Heart left ventricle (tissue), 16 donors: ENCODE measurements at regions not wholly inside any gene's neighbourhood (a gene's known extent, or its start where the extent isn't known, plus 50 kb on each side); places are given as distances from the start of the nearest gene placed in this dataset.
"Not testable (repeated sequence)": the region's sequence is repeated elsewhere in the genome, so short reads cannot be mapped to it uniquely, and the experiment has no call there.

Experiments
- ATAC-seq, 4 donors: fragments of 200-7000 bp; cut with Tn5 transposase; one replicate each; pipeline ENCODE4 v1.9.1; 2020 to 2022; ENCODE audit warnings: moderate library complexity in 4 of 4, mild to moderate bottlenecking in 3 of 4, moderate number of reproducible peaks in 1 of 4
- DNase-seq, 5 donors: peaks; one replicate each; pipeline ENCODE4 v3.0.0-alpha.2; 2020
- H3K27ac ChIP-seq, 12 donors: fragments of 200-600 bp; sonication (generic) in 4 of 12; one replicate each; pipeline versions ENCODE4 v1.5.0 to v1.8.0; 2016 to 2022; ENCODE audit warnings: mild to moderate bottlenecking in 2 of 12
- H3K27me3 ChIP-seq, 9 donors: fragments of 200-600 bp; sonication (generic) in 2 of 9; one replicate each; pipeline versions ENCODE4 v1.5.1 to v1.8.0; 2016 to 2022; ENCODE audit warnings: mild to moderate bottlenecking in 3 of 9
- H3K36me3 ChIP-seq, 9 donors: fragments of 200-600 bp; sonication (generic) in 2 of 9; one replicate each; pipeline versions ENCODE4 v1.5.0 to v1.8.0; 2018 to 2022; ENCODE audit warnings: mild to moderate bottlenecking in 2 of 9
- H3K4me1 ChIP-seq, 12 donors: fragments of 200-600 bp; sonication (generic) in 4 of 12; one replicate each; pipeline versions ENCODE4 v1.5.0 to v1.8.0; 2016 to 2022; ENCODE audit warnings: mild to moderate bottlenecking in 3 of 12
- H3K4me3 ChIP-seq, 12 donors: fragments of 200-600 bp; sonication (generic) in 4 of 12; one replicate each; pipeline versions ENCODE4 v1.5.0 to v1.8.0; 2017 to 2022; ENCODE audit warnings: mild to moderate bottlenecking in 9 of 12, moderate library complexity in 4 of 12
- H3K9me3 ChIP-seq, 12 donors: fragments of 200-600 bp; sonication (generic) in 4 of 12; one replicate each; pipeline versions ENCODE4 v1.5.0 to v1.8.0; 2016 to 2022; ENCODE audit warnings: mild to moderate bottlenecking in 1 of 12
- CTCF ChIP-seq, 12 donors: fragments of 200-600 bp; sonication (generic) in 4 of 12; IDR thresholded peaks; one replicate each; pipeline versions ENCODE4 v1.5.0 to v1.8.0; 2018 to 2022; ENCODE audit warnings: antibody characterized with exemption in 12 of 12, mild to moderate bottlenecking in 5 of 12
- POLR2A ChIP-seq, 2 donors: fragments of 450-650 bp; IDR thresholded peaks; one replicate each; pipeline ENCODE4 v1.6.1; 2017; ENCODE audit warnings: antibody characterized with exemption in 2 of 2, mild to moderate bottlenecking in 2 of 2, moderate library complexity in 2 of 2
- WGBS, 4 donors: extraction: QIAGEN DNeasy Blood & Tissue Kit in 2 of 4; methylation state at CpG; one replicate each; pipeline versions ENCODE4 v1.1.5 to v1.1.7; 2013 to 2018; 5-methylcytosine and 5-hydroxymethylcytosine counted together
- intact Hi-C, 10 donors: fragments of 100-400 bp; cut with DNase I; formaldehyde crosslinking; loops; one replicate each; pipeline versions ENCODE4 v1.11.1 to v1.14.2; 2022
- donor health status: ischemic (EF 13 %, LVEDD 7.1; RV severe dilation, severe dysfunction).
- donor health status: healthy with polysubstance abuse.
- donor health status: DM: no; HTN: yes; CAD: no.
- donor health status: DM: no; HTN: no; CAD: no.
- donor health status: ischemic (EF 25% LVEDD 6.9; RV normal size, moderate dysfunction).
- donor health status: ischemic (EF 25% LVEDD 5.7; RV mildly dilated, moderate dysfunction).
- donor health status: healthy.
- donor health status: DM: yes; HTN: yes; CAD: no.
- donor health status: ischemic (EF 35%, LVEDD 5.7; RV mildly dilated, moderate dysfunction).
- donor health status: nonischemic (EF 11% LVEDD 7.7; RV severe dilation, severe dysfunction).
- donor health status: DM: yes; HTN: yes; CAD: no.
- donor health status: PGD.
- donor health status: ischemic (EF 29% LVEDD 5.4; RV normal size, mild dysfunction).
- donor health status: nonischemic (EF 23%, LVEDD 6.1; RV moderate dilation, normal function).

DNA sequence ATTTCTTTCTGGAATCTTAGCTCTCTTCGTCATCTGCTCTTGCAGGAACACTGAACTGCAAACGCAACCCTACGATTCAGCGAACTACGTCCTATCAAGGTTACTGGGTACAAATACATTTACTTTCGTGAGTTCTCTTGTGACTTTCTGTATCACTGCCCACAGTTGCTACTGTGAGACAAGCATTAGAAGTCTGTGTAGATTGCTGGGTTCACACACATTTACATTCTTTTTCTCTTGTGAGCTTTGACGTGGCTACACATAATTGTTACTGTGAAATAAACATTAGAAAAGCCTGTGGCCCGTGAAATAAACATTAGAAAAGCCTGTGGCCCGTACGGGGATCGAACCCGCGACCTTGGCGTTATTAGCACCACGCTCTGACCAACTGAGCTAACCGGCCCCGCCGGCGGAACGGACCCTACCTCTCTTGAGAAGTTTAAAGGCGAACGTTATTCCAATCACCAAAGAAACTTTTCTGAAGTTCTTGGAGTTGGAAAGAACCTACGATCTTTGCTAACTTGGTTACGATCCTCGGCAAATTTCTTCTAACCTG, 61.2 kb upstream of the ZNF322 start:
- WGBS, 4 donors = no CpG with 5 or more reads among the region's 25 CpGs
- H3K36me3 ChIP-seq, H3K27ac ChIP-seq, H3K4me1 ChIP-seq, H3K9me3 ChIP-seq, DNase-seq, H3K27me3 ChIP-seq, ATAC-seq, intact Hi-C loops, H3K4me3 ChIP-seq: not testable (repeated sequence)

DNA sequence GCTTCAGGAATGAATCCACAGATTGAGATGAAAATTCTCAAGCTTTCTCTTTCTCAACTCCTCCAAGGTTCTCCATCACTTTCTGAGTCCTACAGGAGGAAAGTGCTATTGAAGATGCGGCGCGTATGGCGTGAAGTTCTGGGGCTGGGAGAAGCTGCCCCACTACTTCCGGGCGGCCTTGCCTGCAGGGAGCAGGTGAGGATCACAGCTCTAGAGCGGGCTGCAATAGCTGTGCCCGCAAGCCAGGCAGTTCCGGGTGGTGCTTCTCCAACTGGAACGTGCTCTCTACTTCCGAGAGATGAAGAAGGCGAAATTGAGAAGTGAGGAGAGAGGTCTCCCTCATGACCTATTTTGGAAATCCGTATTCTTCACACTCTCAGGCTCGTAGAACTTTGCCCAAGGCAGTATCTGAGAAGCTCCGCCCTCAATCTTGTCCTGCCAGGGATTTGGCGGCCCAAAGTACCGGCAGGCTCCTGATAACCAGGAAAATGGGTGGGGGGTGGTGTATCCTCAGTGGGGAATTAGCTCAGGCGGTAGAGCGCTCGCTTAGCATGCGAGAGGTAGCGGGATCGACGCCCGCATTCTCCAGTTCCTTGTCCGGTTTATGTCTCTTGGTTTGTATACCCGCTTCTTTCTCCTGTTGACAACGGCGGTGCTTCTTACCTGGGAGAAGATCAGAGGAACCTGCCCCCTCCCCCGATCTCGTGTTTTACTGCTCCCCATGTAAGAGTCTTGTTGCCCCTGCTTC, 70.6 kb upstream of the ZNF322 start:
- WGBS, 4 donors = no CpG with 5 or more reads among the region's 31 CpGs
- ATAC-seq, intact Hi-C loops, H3K9me3 ChIP-seq, H3K27ac ChIP-seq, H3K4me1 ChIP-seq, H3K36me3 ChIP-seq, H3K4me3 ChIP-seq, H3K27me3 ChIP-seq, DNase-seq: not testable (repeated sequence)

DNA sequence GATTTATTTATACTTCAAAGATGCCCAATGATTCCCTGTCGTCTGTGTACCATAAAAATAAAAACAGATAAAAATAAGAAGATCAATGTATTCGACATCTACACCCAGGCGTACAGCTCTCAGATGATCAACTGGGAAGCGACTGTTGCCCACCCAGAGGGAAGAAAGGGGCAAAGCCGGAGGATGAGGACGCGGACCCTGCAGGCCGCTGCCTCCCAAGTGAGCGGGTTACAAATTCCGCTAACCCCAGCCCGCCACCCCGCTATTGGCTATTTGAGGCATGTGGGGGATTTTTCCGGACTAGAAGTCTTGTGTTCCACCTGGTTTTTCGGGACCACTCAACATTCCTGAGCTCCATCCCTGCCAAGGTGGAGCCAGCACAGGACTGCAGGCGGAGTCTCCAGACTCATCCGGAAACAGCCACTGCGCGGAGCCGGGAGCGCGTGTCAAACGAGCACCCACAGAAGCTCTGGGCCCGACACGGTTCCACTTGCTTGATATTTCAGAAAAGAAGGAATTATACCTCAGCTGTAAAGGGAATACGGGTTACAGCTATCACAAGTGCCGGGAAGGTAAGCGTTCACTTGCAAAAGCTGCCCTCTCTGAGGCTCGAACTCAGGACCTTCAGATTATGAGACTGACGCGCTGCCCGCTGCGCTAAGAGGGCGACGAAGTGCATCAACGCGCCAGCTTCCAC, 75.4 kb upstream of the ZNF322 start:
- intact Hi-C loops, H3K36me3 ChIP-seq, H3K4me1 ChIP-seq, H3K27ac ChIP-seq, H3K9me3 ChIP-seq, ATAC-seq, DNase-seq, H3K4me3 ChIP-seq, H3K27me3 ChIP-seq: not testable (repeated sequence)
- WGBS, 4 donors = no CpG with 5 or more reads among the region's 36 CpGs

- ATAC-seq = no peak
Observed at GRCh38 chr6:26739811-26740210, 80.3 kb upstream of the ZNF322 start.

DNA sequence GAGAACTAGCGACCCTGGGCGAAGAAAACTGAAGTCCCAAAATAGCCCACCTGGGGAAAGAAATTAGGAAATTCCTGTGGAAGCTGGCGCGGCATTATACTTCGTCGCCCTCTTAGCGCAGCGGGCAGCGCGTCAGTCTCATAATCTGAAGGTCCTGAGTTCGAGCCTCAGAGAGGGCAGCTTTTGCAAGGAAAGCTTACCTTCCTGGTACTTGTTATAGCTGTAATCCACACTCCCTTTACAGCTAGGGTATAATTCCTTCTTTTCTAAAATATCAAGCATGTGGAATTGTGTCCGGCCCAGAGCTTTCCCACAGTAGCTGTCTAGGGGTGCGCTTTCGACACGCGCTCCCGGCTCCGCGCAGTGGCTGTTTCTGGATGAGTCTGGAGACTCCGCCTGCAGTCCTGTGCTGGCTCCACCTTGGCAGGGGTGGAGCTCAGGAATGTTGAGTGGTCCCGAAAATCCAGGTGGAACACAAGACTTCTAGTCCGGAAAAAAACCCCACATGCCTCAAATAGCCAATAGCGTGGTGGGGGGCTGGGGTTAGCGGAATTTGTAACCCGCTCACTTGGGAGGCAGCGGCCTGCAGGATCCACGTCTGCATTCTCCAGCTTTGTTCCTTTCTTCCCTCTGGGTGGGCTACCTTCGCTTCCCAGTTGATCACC, 83.7 kb upstream of the ZNF322 start:
- DNase-seq (no peak), ATAC-seq (no peak)
- Histone ChIP-seq H3K4me3 (no peak overlapping the region), H3K36me3 (no peaks in the 10 kb centered on the region), H3K27me3 (peaks cover 5 to 54% (median 33%) of the 10 kb centered on the region in 9 donors), H3K4me1 (no peaks in the 10 kb centered on the region), H3K27ac (no peak overlapping the region), H3K9me3 (peaks cover 0 to 5% (median 0%) of the 10 kb centered on the region in 12 donors)
- intact Hi-C loops = no loop called here
- 2 to 4% (median 4%) methylated on average over 18 to 28 of the region's 28 CpGs for WGBS, 4 donors
- TF ChIP-seq CTCF (IDR thresholded peaks at IDR 0.05) (no peak), POLR2A (IDR thresholded peaks at IDR 0.05) (no peak)

More at GRCh38 chr6:26739811-26740210, 80.3 kb upstream of the ZNF322 start:
- H3K27ac ChIP-seq = no peak overlapping the region
- 81 to 87% (median 84%) methylated on average over 7 of the region's 7 CpGs for WGBS, 4 donors
- peaks cover 0 to 4% (median 0%) of the 10 kb centered on the region in 12 donors for H3K9me3 ChIP-seq
- no peak for DNase-seq
- intact Hi-C loops = no loop called here
- no peaks in the 10 kb centered on the region for H3K4me1 ChIP-seq
- H3K4me3 ChIP-seq = no peak overlapping the region
- TF ChIP-seq POLR2A (IDR thresholded peaks at IDR 0.05) (no peak), CTCF (IDR thresholded peaks at IDR 0.05) (no peak)
- no peaks in the 10 kb centered on the region for H3K36me3 ChIP-seq
- H3K27me3 ChIP-seq = peaks cover 5 to 37% (median 21%) of the 10 kb centered on the region in 9 donors
